GM18508 (cell line): ENCODE measurements at regions not wholly inside any gene's neighbourhood (a gene's known extent, or its start where the extent isn't known, plus 50 kb on each side); places are given as distances from the start of the nearest gene placed in this dataset.
"Not testable (repeated sequence)": the region's sequence is repeated elsewhere in the genome, so short reads cannot be mapped to it uniquely, and the experiment has no call there.

Experiments used
- ATAC-seq: cut with Tn5 transposase; IDR thresholded peaks from one replicate; pipeline ENCODE4 v1.9.1; 2021; ENCODE audit warnings: moderate number of reproducible peaks; ENCODE audit not compliant: insufficient read depth, unreplicated experiment

- no peak for ATAC-seq
Observed at GRCh38 chr4:103902730-103903129, 182.9 kb upstream of the TACR3 start.

DNA sequence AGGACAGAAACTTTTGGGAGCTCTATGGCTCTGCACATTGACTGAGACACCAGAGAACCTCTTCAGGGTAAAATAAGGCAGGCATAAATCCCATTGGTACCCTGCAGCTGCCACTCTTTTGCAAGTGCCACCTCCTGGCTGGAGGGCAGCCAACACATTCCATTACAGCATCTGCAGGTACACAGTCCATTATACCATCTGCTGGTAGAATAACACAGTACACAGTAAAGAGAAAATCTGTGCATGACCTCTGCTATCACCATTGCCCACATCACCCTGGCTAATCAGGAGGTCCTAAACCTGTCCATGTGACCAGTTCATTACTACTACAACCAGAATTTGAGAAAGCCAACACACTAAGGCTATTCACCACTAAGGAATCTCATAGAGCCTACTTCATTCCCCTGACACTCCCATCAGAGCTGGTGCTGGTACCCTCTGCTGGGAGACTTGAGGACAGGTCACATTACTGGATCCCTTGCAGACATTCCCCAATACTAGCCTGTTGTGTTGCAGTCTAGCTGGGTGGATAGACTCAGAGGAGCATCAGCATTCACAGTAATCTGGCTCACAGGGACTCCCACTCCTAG lies 176.2 kb upstream of the TACR3 start:
- ATAC-seq = no peak

DNA sequence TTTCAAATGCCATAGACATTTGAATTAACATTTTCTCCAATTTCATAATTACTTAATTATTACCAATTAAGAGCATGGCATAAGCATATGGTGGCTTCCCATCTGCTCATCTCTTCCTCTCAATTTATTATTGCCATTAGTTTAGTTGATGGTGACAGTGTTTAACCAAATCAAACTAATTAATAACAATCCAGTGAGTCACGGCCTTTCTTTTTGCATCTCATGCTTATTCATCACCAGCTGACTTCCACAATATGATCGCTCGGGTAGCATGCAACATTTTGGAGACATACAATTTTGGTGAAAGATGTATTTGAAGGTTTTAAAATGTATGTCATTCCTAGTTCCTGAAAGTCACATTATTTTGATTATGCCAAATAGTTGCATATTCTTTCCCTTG lies 172.8 kb upstream of the TACR3 start:
- ATAC-seq = no peak

DNA sequence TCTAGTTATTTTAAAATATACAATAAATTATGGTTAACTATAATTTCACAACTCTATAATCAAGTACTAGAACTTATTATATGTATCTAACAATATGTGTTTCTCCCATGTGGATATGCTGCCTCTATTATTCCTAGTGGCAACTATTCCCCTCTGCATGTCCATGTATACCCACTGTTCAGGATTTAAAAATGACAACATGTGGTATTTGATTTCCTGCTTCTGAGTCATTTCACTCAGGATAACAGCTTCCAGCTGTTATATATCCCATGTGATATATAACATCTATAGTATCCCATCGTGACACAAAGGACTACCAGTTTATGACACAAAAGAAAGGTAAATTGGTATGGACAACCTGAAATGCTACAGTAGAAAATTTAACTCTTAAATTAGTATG lies 167.4 kb upstream of the TACR3 start:
- no peak for ATAC-seq

GRCh38 chr4:103885152-103885551 lies 165.4 kb upstream of the TACR3 start:
- no peak for ATAC-seq

DNA sequence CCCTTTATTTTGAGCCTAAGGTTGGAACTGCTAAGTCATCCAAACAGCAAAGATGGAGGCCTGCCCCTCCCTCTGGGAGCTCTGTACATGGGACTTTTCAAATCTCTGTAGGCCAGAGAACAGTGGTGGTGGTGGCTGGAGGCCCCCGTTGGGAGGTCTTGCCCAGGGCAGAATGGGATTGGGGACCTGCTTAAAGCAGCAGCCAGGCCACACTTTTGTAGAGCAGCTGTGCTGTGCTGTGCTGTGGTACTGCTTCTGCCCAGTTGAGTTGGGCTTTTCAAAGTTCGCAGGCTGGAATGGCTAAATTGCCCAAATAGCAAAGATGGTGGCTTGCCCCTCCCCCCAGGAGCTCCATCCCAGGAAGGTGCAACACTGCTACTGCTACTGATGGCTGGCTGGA lies 147.5 kb upstream of the TACR3 start:
- no peak for ATAC-seq

GRCh38 chr4:103853627-103854026 lies 133.8 kb upstream of the TACR3 start:
- no peak for ATAC-seq

DNA sequence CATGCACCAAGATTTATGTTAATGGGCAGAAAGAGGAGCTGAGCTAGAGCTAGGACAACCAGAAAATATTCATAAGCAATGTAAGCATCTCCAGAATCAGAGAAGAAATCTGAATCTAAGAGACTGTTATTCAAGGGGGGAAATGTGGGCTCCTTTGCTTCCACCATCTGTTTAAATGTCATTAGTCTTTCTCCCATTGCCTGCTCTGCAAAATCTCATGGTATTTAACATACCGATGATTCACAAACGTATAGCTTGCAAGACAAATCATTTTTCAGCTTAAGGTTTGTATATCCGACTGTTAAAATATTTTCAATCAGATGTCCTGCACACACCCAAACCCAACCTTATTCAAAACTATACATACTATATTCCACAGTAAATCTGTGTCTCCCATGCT lies 133.4 kb upstream of the TACR3 start:
- no peak for ATAC-seq

DNA sequence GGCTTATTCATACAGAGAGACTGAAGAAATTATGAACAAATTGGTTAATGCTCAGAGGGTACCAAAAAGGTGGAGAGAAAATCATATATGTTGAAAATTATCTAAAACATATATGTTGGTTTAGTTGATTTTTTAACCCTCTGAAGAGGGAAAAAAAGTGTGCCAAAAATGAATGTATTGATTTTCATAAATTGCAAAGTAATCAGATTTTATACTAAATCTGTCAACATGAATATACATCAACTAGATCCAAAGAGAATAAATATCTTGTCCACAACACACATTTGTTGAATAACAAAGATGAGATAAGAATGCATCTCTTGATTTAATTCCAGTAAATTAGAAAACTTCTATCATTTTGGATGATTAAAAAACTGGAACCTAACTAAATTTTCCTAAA lies 125.3 kb upstream of the TACR3 start:
- ATAC-seq = no peak

- ATAC-seq = no peak
Observed at GRCh38 chr4:103842637-103843239, 123.0 kb upstream of the TACR3 start.

GRCh38 chr4:103842076-103842475 lies 122.3 kb upstream of the TACR3 start:
- no peak for ATAC-seq

DNA sequence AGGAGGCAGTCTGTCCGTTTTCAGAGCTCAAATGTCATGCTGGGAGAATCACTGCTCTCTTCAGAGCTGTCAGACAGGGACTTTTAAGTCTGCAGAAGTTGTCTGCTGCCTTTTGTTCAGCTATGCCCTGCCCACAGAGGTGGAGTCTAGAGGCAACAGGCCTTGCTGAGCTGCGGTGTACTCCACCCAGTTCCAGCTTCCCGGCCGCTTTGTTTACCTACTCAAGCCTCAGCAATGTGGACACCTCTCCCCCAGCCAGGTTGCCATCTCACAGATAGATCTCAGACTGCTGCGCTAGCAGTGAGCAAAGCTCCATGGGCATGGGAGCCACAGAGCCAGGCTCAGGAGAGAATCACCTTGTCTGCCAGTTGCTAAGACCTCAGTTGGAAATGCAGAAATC lies 90.5 kb upstream of the TACR3 start:
- not testable (repeated sequence) for ATAC-seq

GRCh38 chr4:103802766-103803165 lies 83.0 kb upstream of the TACR3 start:
- no peak for ATAC-seq

DNA sequence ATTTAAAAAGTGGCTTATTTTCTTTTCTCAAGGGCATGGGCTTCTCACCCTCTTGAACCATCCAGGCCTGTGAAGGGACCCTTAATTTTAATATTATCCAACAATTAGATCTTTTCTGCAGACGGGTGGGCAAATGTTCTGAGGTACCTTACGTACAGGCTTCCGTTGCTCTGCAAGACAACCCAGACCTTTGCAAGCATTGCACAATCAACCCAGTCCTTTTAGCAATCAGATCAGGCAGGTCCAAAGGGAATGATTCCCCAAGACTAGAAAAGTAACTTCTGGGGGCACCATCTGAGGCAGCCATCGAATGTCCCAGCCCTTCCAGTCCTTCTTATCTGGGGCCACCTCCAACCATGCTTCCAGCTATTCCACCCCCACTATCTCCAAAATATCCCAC lies 67.3 kb upstream of the TACR3 start:
- ATAC-seq = no peak

GRCh38 chr4:103786593-103786992 lies 66.8 kb upstream of the TACR3 start:
- no peak for ATAC-seq

- peak; percentile 51 for ATAC-seq
Observed at GRCh38 chr4:103786014-103786413, 66.2 kb upstream of the TACR3 start.

GRCh38 chr4:103778221-103778620 lies 58.4 kb upstream of the TACR3 start:
- no peak for ATAC-seq

DNA sequence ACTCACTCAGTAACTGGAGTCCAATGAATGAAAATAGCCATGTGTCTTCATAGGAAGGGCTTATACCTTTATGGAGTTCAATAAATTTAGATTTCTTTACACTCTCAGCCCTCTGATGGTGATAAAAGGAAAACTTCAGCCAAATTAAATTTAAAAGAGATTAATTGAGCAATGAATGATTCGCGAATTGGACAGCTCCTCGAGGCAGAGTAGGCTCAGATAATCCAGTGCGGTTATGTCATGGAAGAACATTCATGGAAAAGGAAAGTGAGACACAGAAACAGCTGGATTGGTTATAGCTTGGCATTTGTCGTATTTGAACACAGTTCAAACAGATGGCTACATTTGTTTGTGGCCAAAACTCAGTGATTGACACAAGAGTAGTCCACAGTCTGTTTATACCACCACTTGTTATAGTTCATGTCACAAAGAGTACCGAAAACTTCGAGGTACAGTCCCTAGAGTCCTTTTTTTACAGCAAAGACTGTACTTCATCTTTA lies 54.6 kb upstream of the TACR3 start:
- no peak for ATAC-seq

GRCh38 chr4:103773691-103774231 lies 54.0 kb upstream of the TACR3 start:
- no peak for ATAC-seq
